ENCODE measurements at regions not wholly inside any gene's neighbourhood (a gene's known extent, or its start where the extent isn't known, plus 50 kb on each side); places are given as distances from the start of the nearest gene placed in this dataset.

DNA sequence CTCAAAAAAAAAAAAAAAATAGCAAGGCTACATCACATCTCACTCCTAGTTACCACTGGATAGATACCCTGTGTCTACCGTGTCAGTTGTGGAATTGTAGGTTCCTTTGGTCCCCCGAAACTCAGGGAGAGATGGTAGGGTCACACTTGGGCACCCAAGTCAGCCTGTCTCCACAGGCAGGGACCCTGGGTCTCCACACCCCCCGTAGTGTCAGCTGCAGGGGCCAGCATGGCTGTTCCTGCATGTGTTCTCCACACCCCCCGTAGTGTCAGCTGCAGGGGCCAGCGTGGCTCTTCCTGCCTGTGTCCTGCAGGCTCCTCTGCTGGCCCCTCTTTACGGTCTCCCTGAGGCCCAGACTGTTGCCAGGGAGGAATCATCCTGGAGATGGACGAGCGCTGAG lies 282.1 kb downstream of the BRD1 start:
- ATAC-seq (ENCODE audit: low FRiP score) (no peak), DNase-seq (ENCODE audit: low spot score) (no peak)
- TF ChIP-seq, protein P1, sequence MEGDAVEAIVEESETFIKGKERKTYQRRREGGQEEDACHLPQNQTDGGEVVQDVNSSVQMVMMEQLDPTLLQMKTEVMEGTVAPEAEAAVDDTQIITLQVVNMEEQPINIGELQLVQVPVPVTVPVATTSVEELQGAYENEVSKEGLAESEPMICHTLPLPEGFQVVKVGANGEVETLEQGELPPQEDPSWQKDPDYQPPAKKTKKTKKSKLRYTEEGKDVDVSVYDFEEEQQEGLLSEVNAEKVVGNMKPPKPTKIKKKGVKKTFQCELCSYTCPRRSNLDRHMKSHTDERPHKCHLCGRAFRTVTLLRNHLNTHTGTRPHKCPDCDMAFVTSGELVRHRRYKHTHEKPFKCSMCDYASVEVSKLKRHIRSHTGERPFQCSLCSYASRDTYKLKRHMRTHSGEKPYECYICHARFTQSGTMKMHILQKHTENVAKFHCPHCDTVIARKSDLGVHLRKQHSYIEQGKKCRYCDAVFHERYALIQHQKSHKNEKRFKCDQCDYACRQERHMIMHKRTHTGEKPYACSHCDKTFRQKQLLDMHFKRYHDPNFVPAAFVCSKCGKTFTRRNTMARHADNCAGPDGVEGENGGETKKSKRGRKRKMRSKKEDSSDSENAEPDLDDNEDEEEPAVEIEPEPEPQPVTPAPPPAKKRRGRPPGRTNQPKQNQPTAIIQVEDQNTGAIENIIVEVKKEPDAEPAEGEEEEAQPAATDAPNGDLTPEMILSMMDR (IDR thresholded peaks at IDR 0.05), result no peak

DNA sequence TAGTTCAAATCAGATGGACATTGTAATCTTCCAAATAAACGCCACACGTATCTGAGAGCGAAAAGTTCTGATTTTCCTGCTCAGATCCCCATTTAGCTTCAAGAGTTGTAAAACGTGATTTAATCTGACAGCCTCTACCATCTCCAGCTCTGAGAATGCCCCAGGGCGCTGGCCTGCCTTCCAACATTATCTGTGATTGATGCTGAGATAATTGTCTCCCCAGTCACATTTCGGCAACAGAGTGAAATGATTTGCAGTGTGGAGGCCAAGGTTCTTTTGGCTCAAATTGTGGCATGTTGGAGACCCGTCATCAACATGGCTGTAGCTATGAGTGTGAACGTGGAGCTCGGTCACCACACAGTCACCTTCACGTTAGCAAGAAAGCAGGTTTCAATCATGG lies 283.4 kb downstream of the BRD1 start:
- TF ChIP-seq, protein P1 (IDR thresholded peaks at IDR 0.05), result no peak
- DNase-seq (ENCODE audit: low spot score) (no peak), ATAC-seq (ENCODE audit: low FRiP score) (no peak)

DNA sequence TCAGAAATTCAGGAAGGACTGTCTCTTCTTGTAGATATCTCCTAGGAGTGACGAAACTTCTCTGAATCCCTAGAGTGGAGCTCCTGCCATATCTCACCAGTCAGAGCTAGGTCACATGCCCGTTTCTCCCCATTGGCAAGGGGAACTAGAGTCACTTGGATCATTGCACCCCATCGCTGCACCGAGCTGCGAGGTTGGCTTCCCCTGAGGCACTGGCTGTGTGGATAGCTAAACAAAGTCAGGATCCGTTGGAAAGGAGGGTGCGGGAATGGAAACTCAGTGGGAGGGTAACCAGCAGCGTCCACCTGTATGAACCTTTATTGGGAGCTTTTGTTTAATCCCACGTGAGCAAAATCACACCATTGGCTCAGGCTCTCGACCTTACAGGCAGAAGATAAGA lies 283.8 kb downstream of the BRD1 start:
- DNase-seq (ENCODE audit: low spot score) (no peak), ATAC-seq (ENCODE audit: low FRiP score) (no peak)
- TF ChIP-seq, protein P1 (IDR thresholded peaks at IDR 0.05), result no peak

DNA sequence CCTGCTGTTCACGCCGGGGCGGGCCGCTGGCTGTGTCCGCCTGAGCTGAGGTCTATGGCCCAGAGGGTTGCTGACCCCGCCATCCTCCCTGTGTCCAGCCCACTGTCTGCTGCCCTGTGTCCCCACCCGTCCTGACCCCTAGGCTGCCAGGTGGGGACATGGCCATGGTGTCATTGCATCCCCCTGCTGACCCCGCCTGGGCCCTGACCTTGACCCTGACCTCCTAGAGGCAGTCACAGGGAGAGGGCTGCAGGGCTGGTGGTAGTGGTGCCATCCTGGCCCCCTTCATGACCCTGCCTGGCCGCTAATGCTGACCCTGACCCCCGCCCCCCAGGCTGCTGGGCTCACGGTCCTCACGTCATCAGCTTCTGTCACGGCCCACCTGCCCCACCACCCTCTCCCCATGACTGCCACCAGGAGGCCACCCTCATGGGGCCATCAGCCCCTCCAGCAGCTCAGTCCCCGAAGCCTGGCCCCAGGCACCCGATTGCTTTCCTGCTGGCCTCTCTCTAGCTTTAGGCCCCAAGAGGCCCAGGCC lies 285.9 kb downstream of the BRD1 start:
- TF ChIP-seq, protein P1 (IDR thresholded peaks at IDR 0.05), result no peak
- no peak for ATAC-seq (ENCODE audit: low FRiP score)
- no peak for DNase-seq (ENCODE audit: low spot score)

DNA sequence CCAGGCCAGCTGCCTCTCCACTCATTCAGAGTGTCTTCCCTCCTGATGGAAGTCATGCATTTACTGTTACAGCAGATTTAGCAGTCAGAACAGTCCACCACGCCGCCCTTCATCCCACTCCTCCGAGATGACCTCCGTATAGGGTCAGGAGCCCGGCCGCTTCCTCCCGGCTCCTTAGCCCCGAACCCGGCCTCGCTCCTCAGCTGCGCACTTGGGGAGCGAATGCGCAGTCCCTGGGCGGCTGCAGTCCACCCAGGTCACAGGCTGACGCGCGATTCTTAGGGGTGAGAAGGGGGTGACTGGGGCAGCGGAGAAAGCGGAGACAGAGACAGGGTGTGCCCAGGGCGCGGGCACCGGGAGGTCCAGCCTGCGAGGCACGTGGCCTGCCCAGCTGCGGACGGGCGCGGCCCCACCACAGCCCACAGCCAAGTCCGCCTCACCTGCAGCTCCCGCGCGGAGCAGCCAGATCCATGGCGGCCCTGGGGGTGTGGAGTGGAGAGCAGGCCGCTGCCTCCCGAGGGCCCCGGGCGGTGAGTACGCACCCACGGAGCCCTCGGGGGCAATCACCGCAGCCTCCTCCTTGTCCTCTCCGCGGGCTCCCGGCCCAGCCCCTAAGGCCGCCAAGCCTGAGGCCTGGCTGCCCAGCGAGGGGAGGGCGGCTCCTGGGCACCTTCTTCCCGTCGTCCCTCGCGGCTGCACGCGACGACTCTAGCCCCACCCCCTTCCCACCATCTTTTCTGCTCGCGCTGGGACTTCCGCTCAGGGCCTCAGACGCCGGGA lies 286.6 kb downstream of the BRD1 start:
- TF ChIP-seq, protein P1 (IDR thresholded peaks at IDR 0.05), result no peak
- ATAC-seq (ENCODE audit: low FRiP score) (no peak), DNase-seq (ENCODE audit: low spot score) (no peak)

DNA sequence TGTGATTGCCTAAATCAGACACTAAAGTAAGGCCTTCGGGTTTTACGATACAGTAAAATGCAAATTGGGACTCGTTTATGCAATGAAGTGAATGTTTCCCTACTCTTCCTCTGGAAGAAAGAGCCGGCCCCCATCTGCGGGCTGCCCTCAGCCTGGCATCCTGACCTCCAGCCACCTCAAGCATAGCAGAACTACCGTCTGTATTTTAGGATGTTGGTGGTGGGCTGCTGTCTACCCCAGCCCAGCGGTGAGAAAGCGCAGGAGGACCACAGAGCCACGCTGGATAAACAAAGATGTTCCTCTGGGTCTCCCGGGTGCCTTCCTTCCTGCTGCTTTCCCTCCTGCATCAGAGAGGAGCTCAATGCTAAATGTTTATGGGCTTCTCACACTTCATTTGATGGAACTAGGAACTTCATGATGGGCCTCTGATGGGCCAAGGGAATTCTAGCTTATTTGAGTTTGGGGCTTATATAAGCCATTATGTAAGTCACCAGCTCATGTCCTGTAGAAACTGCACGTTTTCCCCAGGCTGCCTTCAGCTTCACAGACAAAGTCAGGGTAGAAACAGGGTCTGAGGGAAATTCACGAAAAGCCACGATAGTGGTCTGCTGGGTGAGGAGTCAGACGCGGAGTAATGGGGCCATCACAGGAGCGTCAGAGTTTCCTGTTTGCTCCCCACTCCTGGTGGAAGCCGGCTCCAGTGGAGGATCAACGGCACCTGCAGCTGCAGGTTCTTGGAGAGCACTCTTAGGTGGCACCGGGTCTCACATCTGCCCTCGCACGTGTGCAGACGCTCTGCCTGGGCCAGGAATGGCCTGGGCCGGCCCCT lies 287.4 kb downstream of the BRD1 start:
- TF ChIP-seq, protein P1 (IDR thresholded peaks at IDR 0.05), result no peak
- no peak for ATAC-seq (ENCODE audit: low FRiP score)
- DNase-seq (ENCODE audit: low spot score), result no peak

Measured in omental fat pad (tissue), 3 donors.